Inflammatory macrophage treated with lipopolysaccharide for 4 hours (primary cell): ENCODE measurements at regions not wholly inside any gene's neighbourhood (a gene's known extent, or its start where the extent isn't known, plus 50 kb on each side); places are given as distances from the start of the nearest gene placed in this dataset.
A peak's percentile ranks its signal among the peaks of the same experiment; 100 is the strongest.

Experiments used
- DNase-seq: peaks from one replicate; pipeline ENCODE4 v3.0.0-alpha.2; 2020

DNA sequence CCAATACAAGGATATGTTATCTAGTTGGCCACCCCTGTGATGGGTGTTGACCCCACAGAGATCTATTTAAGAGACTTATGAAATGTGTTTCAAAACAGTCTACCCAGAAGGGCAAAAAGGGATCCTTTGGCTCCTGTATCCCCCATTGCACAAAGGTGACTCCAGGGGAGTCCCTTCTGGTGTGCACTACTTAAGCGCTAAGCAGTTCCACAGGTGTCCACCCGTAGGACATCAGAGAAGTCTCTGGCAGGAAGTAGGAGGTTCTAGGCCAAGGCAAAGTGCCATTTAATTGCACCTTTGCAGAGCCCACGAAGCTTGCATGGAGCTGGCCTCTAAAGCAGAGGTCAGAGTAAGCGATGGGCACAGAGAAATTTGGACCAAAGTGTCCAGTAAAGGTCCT, 147.7 kb downstream of the MRPL14 start:
- no peak for DNase-seq

DNA sequence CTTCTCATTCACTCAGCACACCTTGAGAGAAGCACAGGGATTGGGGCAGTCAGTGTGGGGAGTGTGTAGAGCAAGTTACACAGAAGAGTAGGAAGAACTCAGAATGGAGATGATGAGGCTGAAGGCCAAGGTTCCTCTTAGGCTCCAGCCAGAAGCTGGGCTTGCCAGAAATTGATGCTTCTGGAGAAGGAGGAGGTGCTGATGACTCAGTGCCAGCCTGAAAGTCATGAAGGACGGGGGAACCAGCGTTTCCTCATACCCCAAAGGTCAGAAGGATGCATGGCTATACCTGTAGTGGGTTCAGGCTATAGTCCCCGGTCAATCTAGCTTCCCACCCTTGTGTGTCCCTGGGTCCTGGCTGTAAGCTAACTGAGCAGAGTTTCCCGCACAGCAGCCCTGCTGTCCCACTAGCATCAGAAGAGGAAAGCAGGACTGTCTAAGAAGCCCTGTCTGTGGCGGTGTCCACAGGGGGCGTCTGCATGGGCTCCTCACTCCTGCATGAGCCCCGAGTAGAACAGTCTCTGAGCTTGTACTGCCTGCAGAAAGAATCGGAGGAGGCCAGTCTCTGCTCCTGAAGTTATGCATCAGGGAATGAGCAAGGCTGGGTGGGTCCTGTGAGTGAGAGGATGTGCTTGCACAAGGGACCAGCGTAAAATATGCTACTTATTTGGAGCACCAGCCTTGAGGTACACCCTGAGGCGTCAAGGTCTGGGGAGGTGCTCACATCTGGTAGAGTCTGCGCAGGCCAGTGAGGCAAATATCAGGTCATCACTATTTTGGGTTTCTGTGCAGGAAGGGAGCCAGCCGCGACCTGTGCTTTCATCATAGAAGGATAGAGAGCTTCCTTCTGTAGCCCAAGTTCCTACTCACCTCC, 148.5 kb downstream of the MRPL14 start:
- DNase-seq = peak; percentile 78

DNA sequence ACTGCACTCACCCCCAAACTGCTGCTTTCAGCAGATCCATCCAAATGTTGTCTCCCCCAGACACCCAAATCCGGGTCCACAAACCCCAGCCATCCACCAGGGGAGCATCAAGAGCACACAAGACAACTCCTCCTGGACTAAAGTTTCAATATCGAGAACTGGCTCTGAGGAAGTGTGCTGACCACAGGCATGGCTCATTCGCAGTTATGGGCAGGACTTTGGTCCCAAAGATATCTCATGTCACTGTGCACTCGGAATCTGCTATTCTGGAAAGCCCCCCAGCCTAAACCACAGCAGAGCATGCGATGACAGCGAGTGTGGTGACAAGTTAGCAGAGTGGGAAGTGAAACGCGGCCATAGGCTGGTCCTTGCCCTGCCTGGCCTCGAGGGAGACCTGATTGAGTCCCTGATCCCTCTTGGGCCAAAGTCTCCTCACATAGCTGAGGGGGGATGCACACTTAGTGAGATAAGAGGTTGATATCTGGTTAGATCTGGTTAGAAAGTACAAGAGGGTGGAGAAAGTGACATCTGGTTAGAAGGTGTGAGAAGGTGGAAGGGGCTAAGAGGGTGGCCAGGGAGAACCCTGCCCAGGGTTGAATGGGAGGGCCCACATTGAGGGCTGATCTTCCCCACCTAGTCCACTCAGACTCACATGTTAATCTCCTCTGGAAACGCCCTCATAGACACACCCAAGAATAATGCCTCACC, 149.7 kb downstream of the MRPL14 start:
- peak; percentile 94 for DNase-seq

DNA sequence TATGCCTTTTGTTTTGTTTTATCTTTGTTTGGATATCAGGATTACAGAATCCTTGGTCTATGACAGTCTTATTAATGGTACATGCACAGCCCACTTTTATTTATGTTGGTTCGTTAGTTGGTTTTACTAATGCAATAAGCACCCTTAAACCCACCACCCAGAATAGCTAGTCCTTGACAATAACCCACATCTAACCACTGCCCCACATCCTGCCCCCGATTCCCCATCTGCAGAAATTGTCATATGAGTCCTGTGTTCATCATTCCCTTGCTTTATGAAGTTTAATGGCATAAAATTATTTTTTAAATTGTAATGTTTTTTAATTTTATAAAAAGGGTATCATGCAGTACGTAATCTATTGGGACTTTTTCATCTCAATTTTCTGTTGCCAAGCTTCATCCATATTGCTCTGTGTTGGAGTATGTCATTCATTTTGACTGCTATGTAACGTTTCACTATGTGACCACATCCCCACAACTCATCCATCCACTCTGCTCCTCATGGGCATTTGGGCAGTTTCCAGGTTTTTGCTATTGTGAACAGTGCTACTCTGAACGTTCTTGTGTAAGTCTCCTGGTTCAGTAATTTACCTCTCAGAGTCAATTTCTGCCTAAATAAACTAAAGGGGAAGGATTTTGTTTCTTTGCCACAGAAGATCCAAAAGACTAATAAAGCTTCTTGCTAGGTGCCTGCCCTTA, 150.4 kb downstream of the MRPL14 start:
- no peak for DNase-seq

DNA sequence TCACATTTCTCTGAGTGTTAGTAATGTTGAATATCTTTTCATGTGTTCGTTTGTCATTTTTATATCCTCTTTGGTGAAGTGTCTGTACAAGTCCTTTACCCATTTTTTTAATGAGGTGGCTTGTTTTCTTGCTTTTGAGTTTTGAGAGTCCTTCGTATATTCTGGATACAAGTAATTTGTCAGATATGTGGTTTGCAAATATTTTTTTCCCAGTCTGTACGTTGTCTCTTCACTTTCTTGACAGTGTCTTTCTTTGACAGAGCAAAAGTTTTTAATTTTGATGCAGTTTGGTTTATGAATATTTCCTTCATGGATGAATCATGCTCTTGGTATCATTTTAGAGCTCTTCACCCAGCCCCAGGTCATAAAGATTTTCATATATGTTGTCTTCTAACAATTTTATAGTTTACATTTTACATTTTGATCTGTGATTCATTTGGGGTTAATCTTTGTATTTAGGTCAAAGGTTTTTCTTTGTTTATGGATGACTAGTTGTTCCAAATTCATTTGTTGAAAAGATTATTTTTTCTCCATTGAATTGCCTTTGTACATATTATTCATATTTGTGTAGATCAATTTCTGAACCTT, 152.5 kb downstream of the MRPL14 start:
- DNase-seq = no peak

DNA sequence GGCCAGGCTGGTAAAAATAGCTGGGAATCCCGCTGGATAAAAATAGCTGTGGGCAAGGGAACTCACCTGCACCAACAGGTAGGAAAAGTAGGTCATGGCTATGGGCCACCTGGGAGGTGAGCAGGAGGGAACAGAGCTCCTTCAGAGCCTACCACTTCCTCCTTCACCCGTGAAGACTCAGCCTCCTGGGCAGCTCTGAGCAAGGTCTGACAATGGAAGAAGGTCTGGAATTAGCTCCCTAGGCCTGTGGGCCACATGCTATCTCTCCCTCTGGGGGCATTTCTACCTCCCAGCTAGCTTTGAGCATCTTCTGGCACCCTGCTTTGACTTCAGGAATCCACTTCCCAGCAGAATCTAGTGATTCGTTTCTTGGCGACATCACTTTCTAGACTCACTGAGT, 153.9 kb downstream of the MRPL14 start:
- no peak for DNase-seq

DNA sequence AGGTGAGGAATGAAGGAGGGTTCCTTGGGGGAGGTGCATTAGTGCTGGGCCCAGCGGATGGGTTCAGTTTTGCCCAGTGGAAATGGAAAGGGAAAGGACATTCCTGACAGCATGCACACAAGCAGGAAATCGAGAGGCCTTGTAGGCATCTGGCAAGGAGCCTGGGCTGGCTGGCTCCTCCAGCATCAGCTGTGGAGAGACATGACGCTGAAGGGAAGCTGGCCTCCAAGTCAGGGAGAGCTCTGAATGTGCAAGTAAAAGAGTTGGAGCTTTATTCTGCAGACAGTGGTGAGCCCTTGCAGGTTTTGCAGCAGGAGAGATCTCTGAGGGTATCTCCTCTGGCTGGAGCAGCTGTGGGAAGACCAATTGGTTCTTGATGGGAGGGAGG, 154.3 kb downstream of the MRPL14 start:
- DNase-seq = no peak

DNA sequence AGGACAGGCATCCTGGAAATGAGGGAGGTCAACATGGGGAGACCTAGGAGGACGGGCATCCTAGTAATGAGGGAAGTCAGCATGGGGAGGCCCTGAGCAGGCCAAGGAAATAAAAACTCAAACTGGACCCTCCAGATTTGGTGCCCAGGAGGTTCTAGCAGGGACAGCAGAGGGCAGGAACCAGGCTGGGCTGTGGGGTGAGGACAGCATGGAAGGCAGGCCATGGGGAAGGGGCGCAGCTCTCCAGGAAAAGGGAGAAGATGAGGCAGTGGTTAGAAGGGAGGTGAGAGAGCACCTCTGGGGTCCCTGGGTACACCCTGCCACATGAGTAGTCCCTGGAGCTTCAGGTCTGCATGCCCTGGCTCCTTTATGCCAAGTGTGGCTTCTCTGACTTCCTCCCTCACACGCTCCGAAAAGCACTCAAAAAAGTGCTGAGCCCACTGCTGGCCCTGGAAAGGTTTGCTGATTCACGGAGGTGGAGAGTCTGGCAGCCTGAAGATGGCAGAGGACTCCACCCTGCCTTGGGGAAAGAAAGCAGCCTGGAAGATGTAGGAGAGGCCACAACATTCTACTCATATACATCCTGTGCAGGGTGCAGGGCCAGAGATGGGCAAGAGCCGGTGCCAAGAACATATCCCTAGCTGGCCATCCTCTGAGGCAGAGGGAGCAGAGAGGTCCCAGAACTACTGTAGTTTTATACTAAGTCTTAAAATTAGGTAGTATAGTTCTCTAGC, 154.9 kb downstream of the MRPL14 start:
- no peak for DNase-seq

DNA sequence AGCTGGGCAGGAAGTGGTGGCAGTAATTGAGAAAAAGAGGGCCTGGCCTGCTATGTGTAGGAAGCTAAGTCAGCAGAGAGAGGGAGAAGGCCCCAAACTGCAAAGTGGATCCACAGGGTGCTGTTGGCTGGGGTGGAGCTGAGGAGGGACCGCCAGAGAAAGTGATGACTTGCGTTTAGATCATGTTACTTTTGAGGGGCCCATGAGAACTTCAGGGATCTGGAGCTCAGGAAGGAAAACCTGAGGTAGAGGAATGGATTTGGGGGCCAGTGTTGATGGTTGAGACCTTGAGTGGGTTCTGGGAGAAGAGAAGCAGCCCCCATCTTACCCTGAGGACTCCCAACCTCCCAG, 155.5 kb downstream of the MRPL14 start:
- no peak for DNase-seq

DNA sequence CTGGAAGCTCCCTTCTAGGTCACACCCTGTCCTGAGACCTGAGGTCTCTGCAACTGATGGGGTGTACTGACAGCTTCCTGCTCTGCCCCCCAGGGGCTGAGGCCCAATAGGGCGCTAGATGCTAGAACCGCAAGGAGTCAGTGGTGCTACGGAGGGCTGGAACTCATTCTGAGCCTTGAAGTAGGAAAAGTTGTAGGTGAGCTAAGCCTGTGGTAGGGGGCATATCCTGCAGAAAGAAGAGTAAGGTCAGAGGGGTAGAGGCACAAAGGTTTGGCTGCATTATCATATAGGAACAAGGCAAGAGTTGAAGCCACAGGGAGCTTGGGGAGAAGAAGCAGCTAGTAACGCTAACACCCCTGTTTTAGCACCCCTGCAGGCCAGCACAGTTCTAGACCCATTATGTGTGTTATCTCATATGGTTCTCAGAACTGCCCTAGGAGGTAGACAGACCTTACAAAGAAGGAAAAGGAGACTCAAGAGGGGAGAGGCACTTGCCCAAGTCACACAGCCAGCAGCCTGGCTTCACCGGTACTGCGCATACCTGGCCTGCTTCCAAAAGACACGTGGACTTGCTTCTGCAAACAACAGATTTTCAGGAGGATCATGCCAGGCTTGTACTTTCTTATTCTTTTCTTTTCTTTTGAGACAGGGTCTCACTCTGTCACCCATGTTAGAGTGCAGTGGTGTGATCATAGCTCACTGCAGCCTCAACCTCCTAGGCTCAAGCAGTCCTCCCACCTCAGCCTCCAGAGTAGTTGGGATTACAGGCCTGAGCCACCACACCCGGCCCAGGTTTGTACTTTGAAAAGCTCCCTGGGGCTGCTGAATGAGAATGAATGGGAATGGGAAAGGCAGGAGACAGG, 156.1 kb downstream of the MRPL14 start:
- DNase-seq = no peak

DNA sequence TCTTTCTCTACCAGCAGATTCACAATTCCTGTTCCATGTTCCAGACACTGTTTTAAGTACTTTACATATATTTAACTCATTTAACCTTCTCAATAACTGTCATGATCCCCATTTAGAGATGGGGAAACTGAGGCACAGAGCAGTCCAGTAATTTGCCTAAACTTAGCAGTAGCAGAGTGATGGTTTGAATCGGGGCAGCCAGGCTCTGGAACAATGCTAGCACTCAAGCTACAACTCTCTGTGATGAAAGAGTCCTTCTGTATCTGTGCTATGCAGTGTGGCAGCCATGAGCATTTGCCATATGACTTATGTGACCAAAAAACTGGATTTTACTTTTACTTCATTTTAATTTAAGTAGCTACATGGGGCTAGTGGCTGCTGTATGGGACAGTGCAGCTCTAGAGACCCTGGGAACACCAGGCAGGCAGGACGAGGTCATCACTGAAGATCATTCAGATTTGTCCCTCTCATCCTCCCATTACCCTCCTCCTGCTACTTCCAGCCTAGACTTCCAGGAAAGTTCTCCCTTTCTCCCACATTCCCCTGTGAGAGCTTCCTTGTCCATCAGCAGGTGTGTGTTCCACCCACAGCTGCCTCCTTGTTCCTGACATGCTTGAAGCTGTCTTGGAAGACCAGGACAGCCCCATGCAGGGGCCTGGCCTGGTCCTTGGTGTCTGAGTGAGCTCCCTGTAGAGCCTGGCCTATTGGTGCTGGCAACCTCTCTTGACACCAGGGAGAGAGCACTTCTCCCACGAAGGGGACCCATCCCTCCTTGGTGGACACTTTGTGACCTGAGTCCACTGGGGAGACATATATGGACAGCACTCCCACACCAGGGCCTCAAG, 157.0 kb downstream of the MRPL14 start:
- DNase-seq = no peak

DNA sequence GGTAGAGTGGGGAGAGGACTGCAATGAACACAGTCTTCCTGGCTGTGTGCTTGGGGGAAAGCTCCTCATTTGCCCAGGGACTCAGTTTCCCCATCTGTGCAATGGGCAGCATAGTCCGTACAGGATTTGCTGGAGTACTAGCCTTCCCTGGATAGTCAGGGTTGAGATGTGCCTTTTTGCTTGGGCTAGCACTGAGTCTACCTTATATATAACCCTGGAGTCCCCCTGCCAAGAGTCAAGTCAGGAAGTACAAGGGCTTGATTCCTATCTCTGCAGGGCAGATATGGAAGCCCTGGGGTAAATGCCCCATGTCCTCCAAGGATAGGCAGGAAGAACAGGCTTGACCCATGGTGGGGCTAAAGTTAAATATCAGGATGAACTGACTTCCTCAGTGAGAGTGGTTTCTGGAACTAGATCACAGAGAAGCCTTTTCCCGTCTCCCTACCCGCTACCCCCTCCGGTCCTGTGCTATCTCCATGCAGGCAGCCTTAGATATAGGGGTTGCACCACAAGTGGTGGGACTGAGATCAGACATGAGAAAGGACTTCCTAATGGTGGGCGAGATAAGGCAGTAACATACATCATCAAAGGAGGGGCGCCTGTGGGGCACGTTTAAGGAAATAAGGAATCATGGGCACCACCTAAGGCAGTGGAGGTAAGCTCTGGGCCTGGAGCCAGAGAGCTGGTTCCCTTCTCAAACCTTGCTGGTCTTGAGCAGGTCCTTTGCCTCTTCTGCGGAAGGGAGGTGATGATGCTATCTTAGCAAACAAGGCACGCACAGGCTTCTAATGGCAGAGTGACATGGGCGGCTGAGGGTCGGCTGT, 157.9 kb downstream of the MRPL14 start:
- DNase-seq = no peak

DNA sequence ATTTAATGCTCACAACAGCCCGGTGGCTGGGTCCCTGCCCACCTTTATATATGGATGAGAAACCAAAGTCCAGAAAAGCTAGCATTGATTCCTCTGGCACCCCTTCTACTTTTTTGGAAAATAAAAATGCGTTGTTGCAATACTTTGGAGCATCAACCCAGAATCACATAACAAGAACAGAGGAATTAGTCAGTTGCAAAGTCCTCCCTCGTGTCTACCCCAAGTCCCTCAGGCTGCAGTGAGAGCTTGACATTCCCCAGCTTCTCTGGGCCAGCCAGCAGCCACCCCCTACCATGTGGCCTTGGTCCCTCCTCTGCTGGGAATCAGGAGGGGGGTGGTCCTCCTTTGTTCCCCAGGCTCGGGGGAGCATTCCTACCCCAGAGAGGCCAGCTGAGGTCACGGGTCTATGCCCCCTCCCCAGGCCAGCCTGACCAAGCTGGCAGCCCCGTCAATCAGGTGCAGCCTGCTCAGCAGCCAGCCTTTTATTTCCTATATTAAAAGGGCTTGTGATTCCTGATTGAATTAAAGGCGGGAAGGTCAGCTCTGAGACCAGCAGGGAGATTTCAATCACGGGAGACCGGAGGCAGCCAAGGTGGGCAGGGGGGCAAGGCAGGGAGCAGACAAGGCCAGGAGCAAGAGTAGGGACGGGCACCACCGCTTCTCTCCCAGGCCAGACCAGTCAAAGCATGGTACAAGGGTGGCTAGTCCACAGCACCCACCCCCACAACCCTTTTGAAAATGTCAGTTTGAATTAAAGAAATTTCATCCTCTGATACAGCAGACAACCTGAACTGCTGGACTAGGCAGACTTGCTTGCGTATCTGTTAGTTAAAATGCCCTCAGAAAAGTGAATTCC, 158.9 kb downstream of the MRPL14 start:
- DNase-seq = no peak

DNA sequence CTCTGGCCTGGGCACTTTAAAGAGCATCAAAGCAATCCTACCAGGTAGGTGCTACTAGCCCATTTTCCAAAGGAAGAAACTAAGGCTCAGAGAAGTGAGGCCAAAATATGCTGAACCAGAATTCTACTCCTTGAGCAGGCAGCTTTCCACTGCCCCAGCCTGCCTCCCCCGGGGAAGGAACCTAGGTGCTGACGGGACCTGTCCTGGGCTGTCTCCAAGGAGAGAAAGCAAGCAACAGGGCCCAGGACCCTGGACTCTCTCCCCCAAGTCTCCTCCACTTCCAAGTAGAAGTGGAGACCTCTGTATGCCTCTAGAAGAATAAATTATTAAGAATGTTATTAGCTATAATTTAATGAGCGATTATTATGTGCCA, 159.5 kb downstream of the MRPL14 start:
- DNase-seq = no peak

DNA sequence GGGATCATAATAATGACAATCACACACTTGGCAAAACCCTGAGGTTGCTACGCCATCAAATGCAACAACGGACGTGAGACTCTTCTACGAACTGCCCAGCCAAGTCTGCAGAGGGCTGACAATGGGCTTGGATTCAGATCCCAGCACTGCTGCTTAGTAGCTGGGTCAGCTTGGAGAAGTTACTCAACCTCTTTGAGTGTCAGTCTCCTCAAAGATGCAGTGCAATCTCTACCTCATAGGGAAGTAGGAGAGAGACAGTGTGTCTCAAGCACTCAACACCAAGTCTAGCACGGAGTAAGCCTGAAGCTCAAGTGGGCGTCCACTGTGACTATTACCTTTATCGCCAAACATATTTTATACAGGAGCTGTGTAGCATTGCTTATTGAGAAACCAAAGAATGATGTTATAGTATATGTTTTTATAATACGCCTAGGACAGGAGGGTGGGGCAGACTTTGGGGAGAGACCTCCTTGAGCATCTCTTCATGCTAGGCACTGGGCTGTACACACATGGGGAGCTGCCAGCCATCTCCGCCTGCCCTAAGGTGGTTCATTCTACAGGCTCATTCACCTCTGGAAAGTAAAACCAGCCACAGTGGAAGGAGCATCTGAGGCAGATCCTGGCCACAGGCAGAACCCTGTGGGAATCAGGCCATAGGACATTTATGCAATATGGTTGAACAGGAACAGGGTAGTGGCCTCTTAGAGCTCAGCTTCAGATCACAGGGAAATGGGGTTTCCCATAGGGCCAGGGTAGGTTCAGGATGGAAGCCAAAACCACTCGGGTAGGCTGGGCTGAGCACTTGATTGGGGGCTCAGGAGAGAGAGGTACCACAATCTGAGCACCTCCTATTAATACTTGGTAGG, 160.2 kb downstream of the MRPL14 start:
- DNase-seq = peak; percentile 74

DNA sequence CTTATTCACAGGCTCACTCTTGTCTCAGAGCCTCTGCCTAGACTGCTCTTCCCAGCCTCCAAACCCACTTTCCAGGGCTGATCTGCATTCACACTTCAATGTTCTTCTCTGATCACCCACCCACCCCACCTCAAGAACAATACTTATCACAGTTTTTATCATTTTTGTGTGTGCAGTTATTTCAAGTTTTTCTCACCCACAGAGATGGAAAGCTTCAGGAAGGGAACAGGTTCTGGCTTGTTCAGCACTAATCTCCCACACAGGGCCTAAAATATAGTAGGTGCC, 160.9 kb downstream of the MRPL14 start:
- no peak for DNase-seq

DNA sequence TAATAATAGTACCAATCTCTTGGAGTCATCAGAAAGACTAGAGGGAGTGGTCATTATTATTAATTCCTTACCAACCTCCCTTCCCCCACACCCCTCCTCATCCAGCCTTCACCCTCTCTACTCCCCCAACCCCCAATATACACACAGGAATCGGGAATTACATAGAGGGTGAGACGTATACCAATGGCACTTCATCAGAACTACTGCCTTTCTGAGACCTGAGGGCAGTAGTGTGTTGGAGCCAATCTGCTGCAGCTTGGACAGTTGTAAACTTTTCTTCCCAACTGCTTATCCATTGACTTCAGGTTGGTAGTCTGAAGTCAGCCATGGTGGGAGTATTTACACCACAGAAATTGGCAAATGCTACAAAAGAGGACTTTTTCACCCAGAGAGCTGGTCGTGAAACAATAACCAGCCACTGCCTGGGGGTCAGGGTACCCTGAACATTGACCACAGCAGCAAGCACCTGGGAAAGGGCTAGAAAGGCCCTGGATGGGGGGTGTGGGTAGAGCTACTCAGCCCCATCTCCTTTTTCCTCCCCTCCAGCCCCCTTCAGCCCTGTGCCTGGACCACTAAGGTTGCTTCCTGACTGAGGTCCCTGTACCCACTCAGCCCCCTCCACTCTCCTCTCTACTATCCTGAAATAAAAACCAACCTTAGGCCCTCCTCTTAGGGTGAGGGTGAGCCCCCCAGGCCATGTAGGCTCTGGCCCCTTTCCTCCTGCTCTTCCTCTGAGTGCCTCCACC, 161.5 kb downstream of the MRPL14 start:
- no peak for DNase-seq
